Astrocyte (in vitro differentiated cells and primary cell): ENCODE measurements at regions not wholly inside any gene's neighbourhood (a gene's known extent, or its start where the extent isn't known, plus 50 kb on each side); places are given as distances from the start of the nearest gene placed in this dataset.

Source experiments
- EZH2 ChIP-seq: IDR thresholded peaks from 2 replicates; pipeline ENCODE4 v1.6.1; 2012; ENCODE audit warnings: mild to moderate bottlenecking, low read length, inconsistent platforms; ENCODE audit not compliant: insufficient read depth
- TF ChIP-seq, protein P1 (sequence below): IDR thresholded peaks from 2 replicates; pipeline ENCODE4 v1.5.1; 2011; ENCODE audit warnings: low read depth, mild to moderate bottlenecking, inconsistent platforms, low read length, moderate library complexity; ENCODE audit not compliant: insufficient read depth

DNA sequence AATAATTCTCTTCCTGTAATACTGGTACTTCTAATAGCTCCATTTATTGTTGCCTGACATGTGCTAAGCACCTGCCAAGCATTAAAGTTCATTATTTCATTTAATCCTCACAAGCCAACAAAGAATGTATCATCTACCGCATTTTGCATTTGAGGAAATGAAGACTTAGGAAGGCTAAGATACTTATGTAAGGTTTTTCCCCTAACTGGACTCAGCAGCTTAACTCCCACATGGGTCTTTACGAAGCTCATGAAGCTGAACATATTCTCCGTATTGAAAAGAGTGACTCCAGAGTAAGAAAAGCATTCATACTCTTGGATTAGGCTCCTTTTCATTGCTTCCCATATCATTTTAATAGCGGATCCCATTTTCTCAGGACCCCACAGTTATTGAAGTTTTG is 155.7 kb upstream of the TMEM72 start:
- TF ChIP-seq, protein P1, sequence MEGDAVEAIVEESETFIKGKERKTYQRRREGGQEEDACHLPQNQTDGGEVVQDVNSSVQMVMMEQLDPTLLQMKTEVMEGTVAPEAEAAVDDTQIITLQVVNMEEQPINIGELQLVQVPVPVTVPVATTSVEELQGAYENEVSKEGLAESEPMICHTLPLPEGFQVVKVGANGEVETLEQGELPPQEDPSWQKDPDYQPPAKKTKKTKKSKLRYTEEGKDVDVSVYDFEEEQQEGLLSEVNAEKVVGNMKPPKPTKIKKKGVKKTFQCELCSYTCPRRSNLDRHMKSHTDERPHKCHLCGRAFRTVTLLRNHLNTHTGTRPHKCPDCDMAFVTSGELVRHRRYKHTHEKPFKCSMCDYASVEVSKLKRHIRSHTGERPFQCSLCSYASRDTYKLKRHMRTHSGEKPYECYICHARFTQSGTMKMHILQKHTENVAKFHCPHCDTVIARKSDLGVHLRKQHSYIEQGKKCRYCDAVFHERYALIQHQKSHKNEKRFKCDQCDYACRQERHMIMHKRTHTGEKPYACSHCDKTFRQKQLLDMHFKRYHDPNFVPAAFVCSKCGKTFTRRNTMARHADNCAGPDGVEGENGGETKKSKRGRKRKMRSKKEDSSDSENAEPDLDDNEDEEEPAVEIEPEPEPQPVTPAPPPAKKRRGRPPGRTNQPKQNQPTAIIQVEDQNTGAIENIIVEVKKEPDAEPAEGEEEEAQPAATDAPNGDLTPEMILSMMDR = no peak
- no peak for TF ChIP-seq EZH2
